Body of pancreas (tissue), 4 donors: ENCODE measurements at regions not wholly inside any gene's neighbourhood (a gene's known extent, or its start where the extent isn't known, plus 50 kb on each side); places are given as distances from the start of the nearest gene placed in this dataset.

Source experiments
- ATAC-seq: fragments of 150-250 bp; one replicate; pipeline ENCODE4 v1.9.1; 2016
- DNase-seq, 4 donors: peaks; one replicate each; pipeline ENCODE4 v3.0.0-alpha.2; 2019
- H3K27ac ChIP-seq, 4 donors: fragments of 200-600 bp; sonication (generic); 1 replicate in 3 of 4; 2 replicates in 1 of 4; pipeline versions ENCODE4 v1.5.1 to v1.6.1; 2016 to 2019; ENCODE audit warnings: mild to moderate bottlenecking in 1 of 4, mixed read lengths in 1 of 4, moderate library complexity in 1 of 4
- H3K27me3 ChIP-seq, 2 donors: fragments of 200-600 bp; sonication (generic); one replicate each; pipeline ENCODE4 v1.6.0; 2016; ENCODE audit warnings: mild to moderate bottlenecking in 1 of 2
- H3K36me3 ChIP-seq, 2 donors: fragments of 200-600 bp; sonication (generic); replicated peaks in 1 of 2; 2 replicates each; pipeline ENCODE4 v1.5.1; 2016; ENCODE audit warnings: low read depth in 2 of 2; ENCODE audit not compliant: insufficient read depth in 1 of 2
- H3K4me1 ChIP-seq: fragments of 200-600 bp; sonication (generic); one replicate; pipeline ENCODE4 v1.6.0; 2016
- H3K4me3 ChIP-seq, 2 donors: fragments of 200-600 bp; sonication (generic); 1 replicate in 1 of 2; 2 replicates in 1 of 2; pipeline ENCODE4 v1.5.1; 2016 to 2019
- H3K9me3 ChIP-seq, 3 donors: fragments of 200-600 bp; sonication (generic); 1 replicate in 2 of 3; 2 replicates in 1 of 3; pipeline ENCODE4 v1.5.1; 2016
- CTCF ChIP-seq, 7 experiments: fragments of 450-650 bp in 4 of 7; fragments of 200-600 bp in 3 of 7; sonication (generic) in 3 of 7; IDR thresholded peaks; one replicate each; pipeline ENCODE4 v1.5.1; 2016 to 2019; ENCODE audit warnings: antibody characterized with exemption in 7 of 7
- POLR2A ChIP-seq, 3 donors: fragments of 450-650 bp; IDR thresholded peaks; one replicate each; pipeline ENCODE4 v1.6.1; 2016; ENCODE audit warnings: antibody characterized with exemption in 3 of 3, mild to moderate bottlenecking in 2 of 3
- WGBS, 2 donors: methylation state at CpG; one replicate each; pipeline ENCODE4 v1.1.5; 2017; 5-methylcytosine and 5-hydroxymethylcytosine counted together
- intact Hi-C: fragments of 100-400 bp; cut with DNase I; formaldehyde crosslinking; loops from one replicate; pipeline ENCODE4 v1.15.1; 2023

- H3K4me3 ChIP-seq = no peak overlapping the region
- no peaks in the 10 kb centered on the region for H3K4me1 ChIP-seq
- H3K9me3 ChIP-seq = peaks cover 0 to 6% (median 0%) of the 10 kb centered on the region in 3 donors
- DNase-seq (no peak), ATAC-seq (no peak)
- H3K27me3 ChIP-seq = no peaks in the 10 kb centered on the region
- no peak overlapping the region for H3K27ac ChIP-seq
- 76 to 78% methylated on average over 1 of the region's 1 CpG for WGBS, 2 donors
- intact Hi-C loops = no loop called here
- no peak for TF ChIP-seq POLR2A (IDR thresholded peaks at IDR 0.05)
- no peak for TF ChIP-seq CTCF (IDR thresholded peaks at IDR 0.05)
- H3K36me3 ChIP-seq = no peaks in the 10 kb centered on the region
These were observed 252.6 kb upstream of the MTPN start for GRCh38 chr7:136229790-136230189.

GRCh38 chr7:136228171-136228570 is 251.0 kb upstream of the MTPN start:
- 58 to 83% methylated on average over 3 of the region's 3 CpGs for WGBS, 2 donors
- H3K27me3 ChIP-seq = no peaks in the 10 kb centered on the region
- H3K4me3 ChIP-seq = no peak overlapping the region
- TF ChIP-seq CTCF (IDR thresholded peaks at IDR 0.05) (no peak), POLR2A (IDR thresholded peaks at IDR 0.05) (no peak)
- H3K9me3 ChIP-seq = peaks cover 0 to 6% (median 0%) of the 10 kb centered on the region in 3 donors
- intact Hi-C loops = no loop called here
- no peaks in the 10 kb centered on the region for H3K4me1 ChIP-seq
- ATAC-seq (no peak), DNase-seq (no peak)
- no peak overlapping the region for H3K27ac ChIP-seq
- H3K36me3 ChIP-seq = no peaks in the 10 kb centered on the region

- no peak overlapping the region for H3K4me3 ChIP-seq
- H3K4me1 ChIP-seq = no peaks in the 10 kb centered on the region
- intact Hi-C loops = no loop called here
- TF ChIP-seq POLR2A (IDR thresholded peaks at IDR 0.05) (no peak), CTCF (IDR thresholded peaks at IDR 0.05) (no peak)
- no peaks in the 10 kb centered on the region for H3K36me3 ChIP-seq
- no peak overlapping the region for H3K27ac ChIP-seq
- no peaks in the 10 kb centered on the region for H3K9me3 ChIP-seq
- ATAC-seq (no peak), DNase-seq (no peak)
- H3K27me3 ChIP-seq = no peaks in the 10 kb centered on the region
- 45 to 47% methylated on average over 1 of the region's 1 CpG for WGBS, 2 donors
These were observed 237.2 kb upstream of the MTPN start for GRCh38 chr7:136214356-136214755.

- Histone ChIP-seq H3K27me3 (no peaks in the 10 kb centered on the region), H3K27ac (no peak overlapping the region), H3K4me1 (no peaks in the 10 kb centered on the region), H3K4me3 (no peak overlapping the region), H3K9me3 (no peaks in the 10 kb centered on the region), H3K36me3 (no peaks in the 10 kb centered on the region)
- WGBS, 2 donors = 68 to 81% methylated on average over 12 of the region's 12 CpGs
- DNase-seq = no peak
- TF ChIP-seq POLR2A (IDR thresholded peaks at IDR 0.05) (no peak), CTCF (IDR thresholded peaks at IDR 0.05) (no peak)
- intact Hi-C loops = no loop called here
- ATAC-seq = no peak
These were observed 235.9 kb upstream of the MTPN start for GRCh38 chr7:136213012-136213411.

- Histone ChIP-seq H3K27me3 (no peaks in the 10 kb centered on the region), H3K36me3 (no peaks in the 10 kb centered on the region), H3K4me1 (no peaks in the 10 kb centered on the region), H3K4me3 (no peak overlapping the region), H3K27ac (no peak overlapping the region), H3K9me3 (no peaks in the 10 kb centered on the region)
- 56 to 61% methylated on average over 2 of the region's 2 CpGs for WGBS, 2 donors
- DNase-seq = no peak
- ATAC-seq = no peak
- no peak for TF ChIP-seq CTCF (IDR thresholded peaks at IDR 0.05)
- TF ChIP-seq POLR2A (IDR thresholded peaks at IDR 0.05) = no peak
- intact Hi-C loops = no loop called here
These were observed 233.5 kb upstream of the MTPN start for GRCh38 chr7:136210664-136211063.
